Keratinocyte (primary cell): ENCODE measurements at regions not wholly inside any gene's neighbourhood (a gene's known extent, or its start where the extent isn't known, plus 50 kb on each side); places are given as distances from the start of the nearest gene placed in this dataset.
A peak's percentile ranks its signal among the peaks of the same experiment; 100 is the strongest.

Source experiments
- DNase-seq: peaks from one replicate; pipeline ENCODE4 v3.0.0-alpha.2; 2011; ENCODE audit warnings: low read depth, missing footprints, low spot score
- FAIRE-seq: peaks from 2 replicates; lab custom pipeline; 2011; peaks lifted over from hg19 to GRCh38; lab: Jason Lieb, UNC
- H2AFZ ChIP-seq: 2 replicates; pipeline ENCODE4 v1.6.0; 2012; ENCODE audit warnings: low read length, control low read depth, inconsistent platforms; ENCODE audit not compliant: control insufficient read depth
- H3K27ac ChIP-seq: 2 replicates; pipeline ENCODE4 v1.5.1; 2011; ENCODE audit warnings: low read length; ENCODE audit not compliant: control insufficient read depth, insufficient read depth
- H3K27me3 ChIP-seq: 3 replicates; pipeline ENCODE4 v1.6.0; 2011; ENCODE audit warnings: low read length; ENCODE audit not compliant: control insufficient read depth, insufficient read depth; ENCODE audit errors: extremely low read depth
- H3K36me3 ChIP-seq, 2 experiments: 2 replicates in 1 of 2; 3 replicates in 1 of 2; pipeline ENCODE4 v1.5.1; 2011; ENCODE audit warnings: low read length in 2 of 2, mild to moderate bottlenecking in 1 of 2; ENCODE audit not compliant: control insufficient read depth in 2 of 2, insufficient read depth in 2 of 2; ENCODE audit errors: extremely low read depth in 1 of 2
- H3K4me1 ChIP-seq: 3 replicates; pipeline ENCODE4 v1.5.1; 2011; ENCODE audit warnings: low read length; ENCODE audit not compliant: control insufficient read depth, insufficient read depth; ENCODE audit errors: extremely low read depth
- H3K4me2 ChIP-seq: 3 replicates; pipeline ENCODE4 v1.6.0; 2011; ENCODE audit warnings: low read depth, low read length; ENCODE audit not compliant: control insufficient read depth, insufficient read depth; ENCODE audit errors: extremely low read depth
- H3K4me3 ChIP-seq, 3 experiments: fragments of 200-600 bp in 1 of 3; sonication (generic) in 1 of 3; 2 replicates in 2 of 3; 3 replicates in 1 of 3; pipeline ENCODE4 v1.5.1; 2011 to 2016; ENCODE audit warnings: low read length in 3 of 3, mild to moderate bottlenecking in 3 of 3, control low read depth in 2 of 3, inconsistent platforms in 1 of 3, low read depth in 1 of 3, mixed read lengths in 1 of 3, mixed run types in 1 of 3, moderate library complexity in 1 of 3; ENCODE audit not compliant: control insufficient read depth in 2 of 3, insufficient read depth in 2 of 3; ENCODE audit errors: extremely low read depth in 1 of 3
- H3K79me2 ChIP-seq: 2 replicates; pipeline ENCODE4 v1.6.0; 2012; ENCODE audit warnings: low read length; ENCODE audit not compliant: control insufficient read depth, insufficient read depth
- H3K9ac ChIP-seq: 3 replicates; pipeline ENCODE4 v1.6.0; 2011; ENCODE audit warnings: low read length; ENCODE audit not compliant: control insufficient read depth, insufficient read depth; ENCODE audit errors: extremely low read depth
- H3K9me1 ChIP-seq: 3 replicates; pipeline ENCODE4 v1.6.0; 2011; ENCODE audit warnings: low read length; ENCODE audit not compliant: control insufficient read depth, insufficient read depth; ENCODE audit errors: extremely low read depth
- H3K9me3 ChIP-seq: 2 replicates; pipeline ENCODE4 v1.5.1; 2012; ENCODE audit warnings: low read depth, low read length; ENCODE audit not compliant: control insufficient read depth
- H4K20me1 ChIP-seq: 3 replicates; pipeline ENCODE4 v1.6.0; 2011; ENCODE audit warnings: low read length; ENCODE audit not compliant: control insufficient read depth, insufficient read depth; ENCODE audit errors: extremely low read depth
- EZH2 ChIP-seq: IDR thresholded peaks from one replicate; pipeline ENCODE4 v1.6.1; 2012; ENCODE audit warnings: inconsistent platforms, mild to moderate bottlenecking, low read length, moderate library complexity
- dilution Hi-C: fragments of 300-500 bp; cut with MboI; formaldehyde crosslinking; loops from one replicate; pipeline ENCODE4 v1.7.0; 2020; ENCODE audit warnings: low sequenced_read_pairs; ENCODE audit not compliant: extremely low pct_ligation_motif_present
- TF ChIP-seq, protein P1 (sequence below), 3 experiments: IDR thresholded peaks in 1 of 3; conservative IDR thresholded peaks in 1 of 3; optimal IDR thresholded peaks in 1 of 3; 2 replicates in 2 of 3; 3 replicates in 1 of 3; pipeline versions ENCODE3 to v1.5.1; 2011; ENCODE audit warnings: low read length in 3 of 3, mild to moderate bottlenecking in 3 of 3, moderate library complexity in 2 of 3, control low read depth in 1 of 3, inconsistent platforms in 1 of 3; ENCODE audit not compliant: insufficient read depth in 2 of 3; ENCODE audit errors: extremely low read depth in 1 of 3

DNA sequence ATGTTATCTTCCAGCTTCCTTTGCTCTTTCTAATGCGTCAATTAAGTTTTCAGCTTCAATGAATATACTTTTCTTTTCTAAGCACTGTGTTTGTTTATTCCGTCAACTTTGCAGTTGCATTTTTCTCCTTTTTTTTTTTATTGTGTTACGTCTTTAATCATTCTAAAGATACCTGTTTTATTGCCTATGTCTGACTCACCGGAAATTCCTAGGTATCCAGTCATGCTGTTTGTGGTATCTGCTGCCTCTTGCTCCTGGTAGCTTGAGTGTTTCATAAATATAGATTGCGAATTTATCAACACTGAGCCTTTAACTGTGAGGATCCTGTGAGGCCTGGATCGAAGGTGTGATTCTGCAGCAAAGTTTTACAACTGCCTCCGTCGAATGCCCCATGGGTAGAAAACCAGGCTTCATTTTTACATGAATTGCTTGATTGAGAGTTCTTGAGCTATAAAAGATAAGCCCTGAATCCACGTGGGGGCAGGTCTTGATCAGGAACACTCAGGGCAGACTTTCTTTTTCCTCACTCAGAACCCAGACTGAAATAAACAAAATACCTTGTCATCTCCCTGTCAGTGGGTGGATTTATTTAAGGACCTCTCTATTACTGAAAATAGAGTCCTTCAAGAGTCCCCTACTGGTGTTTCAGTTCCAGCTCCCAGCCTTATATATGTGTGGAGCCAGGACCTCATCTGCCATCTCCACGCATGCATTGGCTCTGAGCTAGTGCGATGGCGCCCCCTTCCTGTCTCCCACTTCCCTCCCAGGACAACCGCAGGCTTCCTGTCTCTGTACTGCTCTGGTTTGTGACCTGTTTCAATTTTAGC lies 60.1 kb upstream of the LRRC1 start:
- FAIRE-seq = peak; percentile 91
- peaks cover 46% of the 10 kb centered on the region for H3K4me1 ChIP-seq

DNA sequence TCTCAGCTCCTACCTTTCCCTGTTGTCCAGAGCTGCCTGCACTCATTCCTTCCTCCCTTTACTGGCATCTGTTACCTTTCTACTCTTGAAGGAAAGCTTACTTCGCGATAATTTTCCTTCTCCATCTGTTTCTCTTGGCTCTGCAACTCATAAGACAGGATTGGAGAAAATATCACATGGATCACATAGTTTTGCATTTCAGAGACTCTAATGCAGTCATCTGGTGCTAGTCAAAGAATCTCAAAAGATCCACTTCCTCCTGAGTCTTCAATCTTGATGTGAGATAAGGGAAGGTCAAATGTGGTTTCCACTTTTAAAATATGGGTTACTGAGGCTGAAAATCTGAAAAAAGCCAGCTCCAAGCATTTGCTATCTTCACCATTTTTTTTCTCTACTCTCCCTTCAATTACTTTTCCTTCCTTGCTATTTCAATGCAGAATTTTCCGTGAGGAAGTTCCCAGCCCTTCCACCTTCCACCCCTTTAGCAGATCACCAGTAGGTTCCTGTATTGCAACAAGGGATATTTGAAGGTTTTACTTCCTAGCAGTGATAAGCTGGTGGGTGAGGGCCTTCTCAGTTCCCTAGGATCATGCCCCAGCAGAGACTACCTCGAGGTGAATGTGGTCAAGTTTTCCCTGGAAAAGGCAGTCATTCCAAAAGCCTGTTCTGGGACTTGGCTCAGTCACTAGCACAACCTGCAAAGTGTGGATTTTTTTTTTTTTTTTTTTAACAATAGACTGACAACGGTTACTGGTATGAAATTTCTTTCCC lies 62.8 kb upstream of the LRRC1 start:
- peaks cover 36% of the 10 kb centered on the region for H3K4me1 ChIP-seq
- FAIRE-seq (no peak), DNase-seq (no peak)
- dilution Hi-C loops = no loop called here
- no peak for TF ChIP-seq EZH2
- TF ChIP-seq, protein P1, sequence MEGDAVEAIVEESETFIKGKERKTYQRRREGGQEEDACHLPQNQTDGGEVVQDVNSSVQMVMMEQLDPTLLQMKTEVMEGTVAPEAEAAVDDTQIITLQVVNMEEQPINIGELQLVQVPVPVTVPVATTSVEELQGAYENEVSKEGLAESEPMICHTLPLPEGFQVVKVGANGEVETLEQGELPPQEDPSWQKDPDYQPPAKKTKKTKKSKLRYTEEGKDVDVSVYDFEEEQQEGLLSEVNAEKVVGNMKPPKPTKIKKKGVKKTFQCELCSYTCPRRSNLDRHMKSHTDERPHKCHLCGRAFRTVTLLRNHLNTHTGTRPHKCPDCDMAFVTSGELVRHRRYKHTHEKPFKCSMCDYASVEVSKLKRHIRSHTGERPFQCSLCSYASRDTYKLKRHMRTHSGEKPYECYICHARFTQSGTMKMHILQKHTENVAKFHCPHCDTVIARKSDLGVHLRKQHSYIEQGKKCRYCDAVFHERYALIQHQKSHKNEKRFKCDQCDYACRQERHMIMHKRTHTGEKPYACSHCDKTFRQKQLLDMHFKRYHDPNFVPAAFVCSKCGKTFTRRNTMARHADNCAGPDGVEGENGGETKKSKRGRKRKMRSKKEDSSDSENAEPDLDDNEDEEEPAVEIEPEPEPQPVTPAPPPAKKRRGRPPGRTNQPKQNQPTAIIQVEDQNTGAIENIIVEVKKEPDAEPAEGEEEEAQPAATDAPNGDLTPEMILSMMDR (optimal IDR thresholded peaks at IDR 0.05 in 1 of 3, IDR thresholded peaks at IDR 0.05 in 1 of 3, conservative IDR thresholded peaks at IDR 0.05 in 1 of 3; ENCODE audit: extremely low read depth in 1 of 3, insufficient read depth in 2 of 3, low read length in 3 of 3) = no peak
- H3K9me1 ChIP-seq = no peaks in the 10 kb centered on the region
- H2AFZ ChIP-seq = no peak overlapping the region
- no peak overlapping the region for H3K27ac ChIP-seq
- no peak overlapping the region for H3K9ac ChIP-seq
- no peaks in the 10 kb centered on the region for H3K36me3 ChIP-seq
- no peaks in the 10 kb centered on the region for H4K20me1 ChIP-seq
- H3K4me2 ChIP-seq = no peak overlapping the region
- H3K79me2 ChIP-seq = no peaks in the 10 kb centered on the region
- H3K4me3 ChIP-seq = no peak overlapping the region
- no peaks in the 10 kb centered on the region for H3K27me3 ChIP-seq
- no peaks in the 10 kb centered on the region for H3K9me3 ChIP-seq

More for the DNA sequence above, 60.1 kb upstream of the LRRC1 start:
- dilution Hi-C loops = no loop called here
- Histone ChIP-seq H3K4me2 (peak overlapping the region; percentile 53), H3K9me1 (no peaks in the 10 kb centered on the region), H4K20me1 (no peaks in the 10 kb centered on the region), H3K36me3 (no peaks in the 10 kb centered on the region), H3K9ac (peak overlapping the region; percentile 64), H3K4me3 (peak overlapping the region in 2 of 3 experiments; percentile 14 to 32), H3K27me3 (no peaks in the 10 kb centered on the region), H3K9me3 (no peaks in the 10 kb centered on the region), H3K27ac (peak overlapping the region; percentile 90), H2AFZ (peak overlapping the region; percentile 27), H3K79me2 (no peaks in the 10 kb centered on the region)
- DNase-seq = peak; percentile 75
- TF ChIP-seq, protein P1 (optimal IDR thresholded peaks at IDR 0.05 in 1 of 3, IDR thresholded peaks at IDR 0.05 in 1 of 3, conservative IDR thresholded peaks at IDR 0.05 in 1 of 3; ENCODE audit: extremely low read depth in 1 of 3, insufficient read depth in 2 of 3, low read length in 3 of 3) = peak; percentile 73 to 89 (median 75)
- no peak for TF ChIP-seq EZH2
